GM18505 (cell line): ENCODE measurements at regions not wholly inside any gene's neighbourhood (a gene's known extent, or its start where the extent isn't known, plus 50 kb on each side); places are given as distances from the start of the nearest gene placed in this dataset.

Source experiments
- ATAC-seq: cut with Tn5 transposase; IDR thresholded peaks from one replicate; pipeline ENCODE4 v1.9.1; 2021; ENCODE audit not compliant: unreplicated experiment
- POLR2A ChIP-seq: IDR thresholded peaks from 4 replicates; pipeline ENCODE4 v1.6.1; 2011; ENCODE audit warnings: borderline replicate concordance; ENCODE audit not compliant: insufficient read depth, insufficient read length; ENCODE audit errors: extremely low read depth

- no peak for ATAC-seq
Measured at GRCh38 chr16:79452671-79453070, 147.9 kb downstream of the MAF start.

GRCh38 chr16:79451196-79451816 is 149.2 kb downstream of the MAF start:
- TF ChIP-seq POLR2A = no peak
- no peak for ATAC-seq

More at GRCh38 chr16:79452671-79453070, 147.9 kb downstream of the MAF start:
- TF ChIP-seq POLR2A = no peak

- TF ChIP-seq POLR2A = no peak
- no peak for ATAC-seq
Measured at GRCh38 chr16:79449900-79450299, 150.6 kb downstream of the MAF start.

GRCh38 chr16:79449067-79449769 is 151.3 kb downstream of the MAF start:
- ATAC-seq = no peak
- TF ChIP-seq POLR2A = no peak

GRCh38 chr16:79444572-79444971 is 156.0 kb downstream of the MAF start:
- no peak for TF ChIP-seq POLR2A
- ATAC-seq = no peak

GRCh38 chr16:79439901-79440300 is 160.6 kb downstream of the MAF start:
- ATAC-seq = no peak
- TF ChIP-seq POLR2A = no peak

- no peak for TF ChIP-seq POLR2A
- no peak for ATAC-seq
Measured at GRCh38 chr16:79437764-79438751, 162.5 kb downstream of the MAF start.

- no peak for ATAC-seq
- no peak for TF ChIP-seq POLR2A
Measured at GRCh38 chr16:79436885-79437284, 163.7 kb downstream of the MAF start.

GRCh38 chr16:79434771-79435170 is 165.8 kb downstream of the MAF start:
- ATAC-seq = no peak
- no peak for TF ChIP-seq POLR2A

- no peak for TF ChIP-seq POLR2A
- no peak for ATAC-seq
Measured at GRCh38 chr16:79434092-79434491, 166.4 kb downstream of the MAF start.

- ATAC-seq = no peak
- TF ChIP-seq POLR2A = no peak
Measured at GRCh38 chr16:79431923-79432322, 168.6 kb downstream of the MAF start.

GRCh38 chr16:79430191-79430678 is 170.3 kb downstream of the MAF start:
- no peak for TF ChIP-seq POLR2A
- no peak for ATAC-seq
